NCI-H526 treated with DMSO at 0.1 percent for 48 hours (cell line): ENCODE measurements at regions not wholly inside any gene's neighbourhood (a gene's known extent, or its start where the extent isn't known, plus 50 kb on each side); places are given as distances from the start of the nearest gene placed in this dataset.

ENCODE experiments used
- DNase-seq: peaks from one replicate; lab custom pipeline; 2025; lab: John Stamatoyannopoulos, UW

GRCh38 chr12:88996200-88996788 lies 356.0 kb downstream of the DUSP6 start:
- no peak for DNase-seq

GRCh38 chr12:88994971-88995370 lies 357.3 kb downstream of the DUSP6 start:
- no peak for DNase-seq

- no peak for DNase-seq
These were observed 357.8 kb downstream of the DUSP6 start for GRCh38 chr12:88994537-88994936.

- DNase-seq = peak; percentile 56
These were observed 358.6 kb downstream of the DUSP6 start for GRCh38 chr12:88993651-88994050.

GRCh38 chr12:88986056-88986455 lies 366.2 kb downstream of the DUSP6 start:
- DNase-seq = no peak

- DNase-seq = no peak
These were observed 366.7 kb downstream of the DUSP6 start for GRCh38 chr12:88985631-88986030.

- DNase-seq = no peak
These were observed 367.3 kb downstream of the DUSP6 start for GRCh38 chr12:88985011-88985410.

GRCh38 chr12:88982694-88983093 lies 369.6 kb downstream of the DUSP6 start:
- DNase-seq = no peak

- no peak for DNase-seq
These were observed 375.2 kb downstream of the DUSP6 start for GRCh38 chr12:88977115-88977514.

GRCh38 chr12:88973998-88974397 lies 378.3 kb downstream of the DUSP6 start:
- DNase-seq = no peak

GRCh38 chr12:88970740-88971139 lies 381.6 kb downstream of the DUSP6 start:
- DNase-seq = no peak

GRCh38 chr12:88969127-88969526 lies 383.2 kb downstream of the DUSP6 start:
- no peak for DNase-seq

- no peak for DNase-seq
These were observed 380.1 kb upstream of the KITLG start for GRCh38 chr12:88960213-88960878.

- no peak for DNase-seq
These were observed 378.7 kb upstream of the KITLG start for GRCh38 chr12:88958946-88959345.

- DNase-seq = no peak
These were observed 377.9 kb upstream of the KITLG start for GRCh38 chr12:88958153-88958552.

- DNase-seq = no peak
These were observed 377.1 kb upstream of the KITLG start for GRCh38 chr12:88957358-88957757.

GRCh38 chr12:88955531-88955930 lies 375.3 kb upstream of the KITLG start:
- no peak for DNase-seq

GRCh38 chr12:88953029-88953586 lies 372.8 kb upstream of the KITLG start:
- no peak for DNase-seq

- DNase-seq = no peak
These were observed 372.3 kb upstream of the KITLG start for GRCh38 chr12:88952562-88952942.

GRCh38 chr12:88951860-88952561 lies 371.7 kb upstream of the KITLG start:
- DNase-seq = no peak

GRCh38 chr12:88951177-88951576 lies 370.9 kb upstream of the KITLG start:
- DNase-seq = no peak

GRCh38 chr12:88947486-88948043 lies 367.3 kb upstream of the KITLG start:
- DNase-seq = no peak
